Pons (tissue), 1 donor: ENCODE measurements at regions not wholly inside any gene's neighbourhood (a gene's known extent, or its start where the extent isn't known, plus 50 kb on each side); places are given as distances from the start of the nearest gene placed in this dataset.
A peak's percentile ranks its signal among the peaks of the same experiment; 100 is the strongest.
"Not testable (repeated sequence)": the region's sequence is repeated elsewhere in the genome, so short reads cannot be mapped to it uniquely, and the experiment has no call there.

Experiments
- DNase-seq: peaks from one replicate; pipeline ENCODE4 v3.0.0-alpha.2; 2016; ENCODE audit warnings: low spot score

GRCh38 chr20:1810926-1811620, 84.1 kb upstream of the SIRPA start:
- peak; percentile 87 for DNase-seq

GRCh38 chr20:1810572-1810925, 84.7 kb upstream of the SIRPA start:
- no peak for DNase-seq

GRCh38 chr20:1809611-1810510, 85.3 kb upstream of the SIRPA start:
- DNase-seq: no peak

GRCh38 chr20:1809131-1809572, 86.1 kb upstream of the SIRPA start:
- no peak for DNase-seq

DNA sequence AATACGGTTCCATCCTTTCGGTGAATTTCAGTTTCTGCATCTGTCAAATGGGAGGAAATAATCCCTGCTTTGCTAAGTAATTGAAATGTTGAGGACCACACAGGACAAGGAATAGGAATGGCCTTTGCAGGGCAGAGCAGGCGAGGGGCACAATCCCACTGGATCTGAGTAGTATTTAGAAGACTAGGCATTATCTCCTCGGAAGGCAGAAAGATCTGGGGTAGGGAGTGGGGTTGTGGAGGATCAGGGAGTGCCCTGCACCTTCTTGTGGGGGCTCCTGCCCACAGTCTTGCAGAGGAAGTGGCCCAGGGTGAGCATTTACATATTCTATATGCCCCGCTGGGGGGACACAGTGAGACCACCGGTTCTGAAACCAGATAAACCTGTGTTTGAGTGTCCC, 87.1 kb upstream of the SIRPA start:
- no peak for DNase-seq

- DNase-seq: no peak
Observed at GRCh38 chr20:1807394-1807793, 87.8 kb upstream of the SIRPA start.

GRCh38 chr20:1806456-1806855, 88.8 kb upstream of the SIRPA start:
- DNase-seq: no peak

- no peak for DNase-seq
Observed at GRCh38 chr20:1805816-1806215, 89.4 kb upstream of the SIRPA start.

DNA sequence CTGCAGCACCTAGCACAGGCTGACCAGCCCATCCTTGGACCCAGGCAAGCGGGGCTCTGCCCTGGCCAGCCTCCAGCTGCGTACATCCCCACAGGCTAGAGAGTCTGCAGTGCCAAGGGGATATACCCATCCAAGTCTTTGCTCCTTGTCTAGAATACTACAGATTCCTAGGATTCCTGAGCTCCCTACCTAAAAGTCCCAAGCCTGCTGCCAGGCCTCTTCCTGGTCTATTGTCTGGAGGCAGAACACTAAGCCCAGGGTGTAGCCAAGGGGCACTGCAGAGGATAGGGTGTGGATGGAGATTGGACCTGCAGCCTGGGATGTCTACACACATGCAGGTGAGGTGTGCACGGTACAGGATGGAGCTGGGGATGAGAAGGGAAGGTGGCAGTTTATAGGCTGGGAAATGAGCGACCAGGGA, 90.0 kb upstream of the SIRPA start:
- no peak for DNase-seq

DNA sequence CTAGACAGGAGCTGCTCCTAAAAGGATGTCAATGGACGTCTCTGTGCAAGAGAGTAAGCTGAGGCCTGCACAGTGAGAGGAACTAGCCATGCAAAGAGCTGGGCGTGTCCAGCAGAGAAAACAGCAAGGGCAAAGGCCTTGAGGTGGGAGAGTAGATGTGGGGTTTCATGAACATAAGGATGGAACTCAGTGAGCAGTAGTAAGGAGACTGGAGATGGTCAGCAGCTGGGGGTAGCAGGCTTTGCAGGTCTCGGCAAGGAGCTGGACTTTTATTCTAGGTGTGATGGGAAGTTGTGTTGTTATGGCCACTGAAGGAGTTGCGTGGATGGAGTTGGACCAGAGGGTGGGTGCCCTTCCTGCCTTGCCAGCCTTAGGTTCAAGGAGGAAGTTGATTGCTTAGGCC, 90.7 kb upstream of the SIRPA start:
- no peak for DNase-seq

- peak; percentile 58 for DNase-seq
Observed at GRCh38 chr20:1803932-1804501, 91.2 kb upstream of the SIRPA start.

- peak; percentile 53 for DNase-seq
Observed at GRCh38 chr20:1803061-1803931, 91.9 kb upstream of the SIRPA start.

GRCh38 chr20:1802385-1803060, 92.7 kb upstream of the SIRPA start:
- DNase-seq: peak; percentile 89

DNA sequence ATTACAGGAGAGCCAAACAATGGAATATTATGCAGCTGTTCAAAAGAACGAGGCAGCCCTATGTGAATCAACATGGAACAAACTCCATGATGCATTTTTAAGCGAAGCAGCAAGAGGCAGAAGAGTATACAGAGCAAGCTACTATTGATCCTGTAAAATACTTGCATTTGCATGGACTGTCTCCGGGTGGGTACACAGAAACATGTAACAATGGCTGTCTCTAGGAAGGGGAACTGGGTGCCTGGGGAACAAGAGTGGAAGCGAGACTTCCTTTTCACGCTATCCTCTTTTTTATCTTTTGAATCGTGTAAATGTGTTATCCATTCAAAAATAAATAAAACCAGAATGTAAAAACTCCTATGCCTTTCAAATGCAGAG, 93.3 kb upstream of the SIRPA start:
- DNase-seq: no peak

DNA sequence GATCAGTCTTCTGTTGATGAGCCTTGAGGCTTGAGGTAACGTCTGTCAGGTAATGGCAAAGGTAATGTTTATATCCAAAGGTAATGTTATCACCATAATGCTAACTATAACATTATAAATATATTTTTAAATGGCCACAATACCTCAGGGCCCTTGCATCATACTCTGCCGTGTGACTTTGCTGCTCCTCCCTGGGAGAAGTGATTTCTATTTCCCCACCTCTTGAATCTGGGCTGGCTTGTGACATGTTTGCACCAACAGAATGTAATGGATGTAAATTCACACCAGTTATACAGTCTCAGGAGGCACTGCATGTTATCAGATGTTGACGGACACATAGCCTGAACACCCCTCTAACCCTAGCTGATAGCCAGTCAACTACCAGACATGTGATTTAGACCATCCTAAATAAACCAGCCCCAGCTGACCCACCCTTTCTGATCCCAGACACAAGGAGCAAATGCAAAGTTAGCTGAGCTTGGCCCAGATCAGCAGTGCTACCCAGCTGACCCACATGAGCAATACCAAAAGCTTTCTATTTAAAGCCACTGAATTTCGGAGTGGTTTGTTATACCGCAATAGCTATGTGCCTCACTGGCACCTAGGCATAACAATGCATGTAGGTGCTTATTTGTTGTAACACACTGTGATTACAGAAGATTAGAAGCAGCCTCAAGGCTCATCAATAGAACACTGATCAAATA, 93.8 kb upstream of the SIRPA start:
- DNase-seq: no peak

GRCh38 chr20:1800777-1801176, 94.4 kb upstream of the SIRPA start:
- peak; percentile 74 for DNase-seq

DNA sequence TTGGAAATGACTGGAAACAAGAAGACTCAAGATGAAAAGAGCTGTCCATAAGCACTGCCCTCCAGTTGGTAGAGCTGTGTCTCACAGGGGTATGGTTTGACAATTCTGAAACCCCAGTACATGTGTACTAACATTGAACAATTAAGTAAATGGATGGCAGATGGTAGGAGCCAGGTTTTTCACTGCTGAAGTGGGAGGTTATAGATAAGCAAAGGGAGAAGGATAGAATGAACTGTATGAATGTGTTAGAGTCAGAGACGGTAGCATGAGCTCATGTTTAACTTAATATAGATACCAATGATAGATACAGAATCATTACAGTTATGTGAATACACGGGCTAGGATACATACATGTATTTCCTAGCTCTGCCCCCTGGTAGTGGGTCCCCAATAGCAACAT, 95.0 kb upstream of the SIRPA start:
- no peak for DNase-seq

GRCh38 chr20:1799746-1800145, 95.5 kb upstream of the SIRPA start:
- not testable (repeated sequence) for DNase-seq

DNA sequence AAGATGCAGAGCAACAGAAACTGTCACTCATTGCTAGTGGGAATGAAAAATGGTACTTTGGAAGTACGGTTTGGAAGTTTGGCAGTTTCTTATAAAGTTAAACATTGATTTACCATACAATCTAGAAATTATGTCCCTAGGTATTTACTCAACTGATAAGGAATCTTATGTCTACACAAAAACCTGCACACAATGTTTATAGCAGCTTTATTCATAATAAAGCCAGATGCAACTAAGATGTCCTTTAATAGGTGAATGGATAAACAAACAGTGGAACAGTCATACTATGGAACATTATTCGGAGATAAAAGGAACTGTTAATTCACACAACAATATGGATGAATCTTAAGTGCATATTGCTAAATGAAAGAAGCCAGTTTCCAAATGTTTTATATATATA, 96.2 kb upstream of the SIRPA start:
- DNase-seq: no peak

DNA sequence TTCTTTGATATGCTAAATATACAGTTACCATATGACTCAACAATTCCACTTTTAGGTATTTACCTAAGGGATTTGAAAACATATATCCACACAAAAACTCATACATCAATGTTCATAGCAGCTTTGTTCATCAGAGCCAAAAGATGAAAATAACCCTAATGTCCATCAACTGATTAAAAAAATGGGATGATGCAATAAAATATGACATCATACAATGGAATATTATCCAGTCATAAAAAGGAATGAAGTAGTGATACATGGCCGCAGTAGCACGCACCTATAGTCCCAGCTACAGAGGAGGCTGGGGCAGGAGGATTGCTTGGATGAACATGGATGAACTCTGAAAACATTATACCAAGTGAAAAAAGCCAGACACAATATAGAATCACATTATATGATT, 101.4 kb upstream of the SIRPA start:
- no peak for DNase-seq

GRCh38 chr20:1792274-1792673, 102.9 kb upstream of the SIRPA start:
- no peak for DNase-seq
